ENCODE measurements at regions not wholly inside any gene's neighbourhood (a gene's known extent, or its start where the extent isn't known, plus 50 kb on each side); places are given as distances from the start of the nearest gene placed in this dataset.

DNA sequence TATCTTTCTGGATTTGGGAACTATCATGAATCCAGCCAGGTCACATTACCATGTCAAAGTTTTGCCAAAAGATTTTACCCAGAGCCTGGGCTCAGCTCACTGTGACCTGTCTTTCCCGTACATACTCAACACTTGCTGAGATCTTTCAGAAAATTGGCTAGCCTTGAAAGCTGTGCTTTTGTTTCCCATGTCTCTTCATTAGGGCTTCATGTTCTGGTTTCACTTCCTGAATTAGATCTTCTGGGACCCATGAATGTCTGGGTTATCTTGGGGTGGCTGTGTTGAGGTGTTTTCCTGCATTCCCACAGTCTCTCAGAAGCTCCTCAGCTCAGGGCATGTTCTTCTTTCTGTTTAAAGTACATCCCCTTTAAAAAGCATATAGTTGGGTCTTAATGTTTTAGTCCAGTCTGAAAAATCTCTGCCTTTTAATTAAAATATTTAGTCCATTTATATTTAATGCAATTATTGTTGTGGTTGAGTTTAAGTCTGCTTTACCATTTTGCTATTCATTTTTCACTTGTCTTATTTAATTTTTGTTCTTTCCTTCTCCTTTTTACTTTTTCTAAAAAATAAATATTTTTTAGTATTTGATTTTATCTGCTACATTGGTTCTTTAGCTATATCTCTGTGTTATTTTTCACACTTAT lies 242.7 kb downstream of the VRK1 start:
- no peak overlapping the region for H3K4me3 ChIP-seq (ENCODE audit: low read depth, low read length)

GRCh38 chr14:97046967-97047366 lies 249.8 kb downstream of the VRK1 start:
- H3K4me1 ChIP-seq (ENCODE audit: control insufficient read depth, insufficient read depth, low read length), result no peaks in the 10 kb centered on the region
- DNase-seq (ENCODE audit: low read depth in 4 of 6, low spot score in 6 of 6), result peak in 2 of 6 donors; percentile 26 to 75
- H3K36me3 ChIP-seq (ENCODE audit: control insufficient read depth, insufficient read depth, low read length), result no peaks in the 10 kb centered on the region
- H3K4me3 ChIP-seq (ENCODE audit: low read depth, low read length), result no peak overlapping the region
- H3K27ac ChIP-seq (ENCODE audit: low read depth, low read length), result no peak overlapping the region
- no peaks in the 10 kb centered on the region for H3K9me3 ChIP-seq (ENCODE audit: control insufficient read depth, insufficient read depth, low read length)
- no peaks in the 10 kb centered on the region for H3K27me3 ChIP-seq (ENCODE audit: control insufficient read depth, insufficient read depth, low read length)
- 76% methylated on average over 3 of the region's 7 CpGs for WGBS (ENCODE audit: insufficient coverage)

More for the DNA sequence above, 242.7 kb downstream of the VRK1 start:
- WGBS (ENCODE audit: insufficient coverage), result 91% methylated on average over 1 of the region's 1 CpG
- H3K27ac ChIP-seq (ENCODE audit: low read depth, low read length), result no peak overlapping the region
- peaks cover 3% of the 10 kb centered on the region for H3K9me3 ChIP-seq (ENCODE audit: control insufficient read depth, insufficient read depth, low read length)
- H3K4me1 ChIP-seq (ENCODE audit: control insufficient read depth, insufficient read depth, low read length), result no peaks in the 10 kb centered on the region
- H3K27me3 ChIP-seq (ENCODE audit: control insufficient read depth, insufficient read depth, low read length), result no peaks in the 10 kb centered on the region
- DNase-seq (ENCODE audit: low read depth in 4 of 6, low spot score in 6 of 6), result no peak
- no peaks in the 10 kb centered on the region for H3K36me3 ChIP-seq (ENCODE audit: control insufficient read depth, insufficient read depth, low read length)

- H3K4me3 ChIP-seq (ENCODE audit: low read depth, low read length), result no peak overlapping the region
- no peaks in the 10 kb centered on the region for H3K36me3 ChIP-seq (ENCODE audit: control insufficient read depth, insufficient read depth, low read length)
- DNase-seq (ENCODE audit: low read depth in 4 of 6, low spot score in 6 of 6), result no peak
- H3K27ac ChIP-seq (ENCODE audit: low read depth, low read length), result no peak overlapping the region
- H3K4me1 ChIP-seq (ENCODE audit: control insufficient read depth, insufficient read depth, low read length), result peaks cover 7% of the 10 kb centered on the region
- H3K9me3 ChIP-seq (ENCODE audit: control insufficient read depth, insufficient read depth, low read length), result no peaks in the 10 kb centered on the region
- no peaks in the 10 kb centered on the region for H3K27me3 ChIP-seq (ENCODE audit: control insufficient read depth, insufficient read depth, low read length)
Observed at GRCh38 chr14:97052001-97052400, 254.8 kb downstream of the VRK1 start.

DNA sequence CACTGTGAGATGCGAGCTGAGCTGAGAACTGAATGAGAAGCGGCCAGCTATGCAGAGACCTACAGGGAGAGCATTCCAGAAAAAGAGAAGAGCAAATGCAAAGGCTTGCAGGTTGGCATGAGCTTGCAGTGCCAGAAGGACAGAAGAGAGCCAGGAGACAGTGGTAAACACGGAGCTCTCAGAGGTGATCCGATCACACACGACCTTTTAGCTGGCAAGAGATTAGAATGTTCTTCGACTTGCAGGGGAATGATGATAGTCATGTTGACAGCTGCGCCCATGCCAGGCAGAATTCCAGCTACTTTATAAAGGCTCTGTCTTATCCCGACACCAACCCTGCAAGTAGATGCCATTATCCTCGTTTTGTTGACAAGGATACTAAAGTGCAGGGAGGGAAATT lies 256.8 kb downstream of the VRK1 start:
- 81% methylated on average over 7 of the region's 9 CpGs for WGBS (ENCODE audit: insufficient coverage)
- no peak for DNase-seq (ENCODE audit: low read depth in 4 of 6, low spot score in 6 of 6)
- no peaks in the 10 kb centered on the region for H3K9me3 ChIP-seq (ENCODE audit: control insufficient read depth, insufficient read depth, low read length)

GRCh38 chr14:97055355-97055754 lies 258.2 kb downstream of the VRK1 start:
- peak in 1 of 6 donors; percentile 46 for DNase-seq (ENCODE audit: low read depth in 4 of 6, low spot score in 6 of 6)
- Histone ChIP-seq H3K27me3 (ENCODE audit: control insufficient read depth, insufficient read depth, low read length) (no peaks in the 10 kb centered on the region), H3K4me3 (ENCODE audit: low read depth, low read length) (no peak overlapping the region), H3K27ac (ENCODE audit: low read depth, low read length) (no peak overlapping the region), H3K36me3 (ENCODE audit: control insufficient read depth, insufficient read depth, low read length) (no peaks in the 10 kb centered on the region), H3K9me3 (ENCODE audit: control insufficient read depth, insufficient read depth, low read length) (no peaks in the 10 kb centered on the region), H3K4me1 (ENCODE audit: control insufficient read depth, insufficient read depth, low read length) (peaks cover 7% of the 10 kb centered on the region)
- WGBS (ENCODE audit: insufficient coverage), result 41% methylated on average over 6 of the region's 9 CpGs

More for the DNA sequence above, 256.8 kb downstream of the VRK1 start:
- Histone ChIP-seq H3K27me3 (ENCODE audit: control insufficient read depth, insufficient read depth, low read length) (no peaks in the 10 kb centered on the region), H3K4me1 (ENCODE audit: control insufficient read depth, insufficient read depth, low read length) (peaks cover 7% of the 10 kb centered on the region), H3K36me3 (ENCODE audit: control insufficient read depth, insufficient read depth, low read length) (no peaks in the 10 kb centered on the region), H3K27ac (ENCODE audit: low read depth, low read length) (no peak overlapping the region), H3K4me3 (ENCODE audit: low read depth, low read length) (no peak overlapping the region)

GRCh38 chr14:97056086-97056485 lies 258.9 kb downstream of the VRK1 start:
- 53% methylated on average over 4 of the region's 6 CpGs for WGBS (ENCODE audit: insufficient coverage)
- DNase-seq (ENCODE audit: low read depth in 4 of 6, low spot score in 6 of 6), result peak in 1 of 6 donors; percentile 27
- no peaks in the 10 kb centered on the region for H3K36me3 ChIP-seq (ENCODE audit: control insufficient read depth, insufficient read depth, low read length)
- no peaks in the 10 kb centered on the region for H3K27me3 ChIP-seq (ENCODE audit: control insufficient read depth, insufficient read depth, low read length)
- peaks cover 7% of the 10 kb centered on the region for H3K4me1 ChIP-seq (ENCODE audit: control insufficient read depth, insufficient read depth, low read length)
- H3K9me3 ChIP-seq (ENCODE audit: control insufficient read depth, insufficient read depth, low read length), result no peaks in the 10 kb centered on the region
- no peak overlapping the region for H3K27ac ChIP-seq (ENCODE audit: low read depth, low read length)
- H3K4me3 ChIP-seq (ENCODE audit: low read depth, low read length), result no peak overlapping the region

DNA sequence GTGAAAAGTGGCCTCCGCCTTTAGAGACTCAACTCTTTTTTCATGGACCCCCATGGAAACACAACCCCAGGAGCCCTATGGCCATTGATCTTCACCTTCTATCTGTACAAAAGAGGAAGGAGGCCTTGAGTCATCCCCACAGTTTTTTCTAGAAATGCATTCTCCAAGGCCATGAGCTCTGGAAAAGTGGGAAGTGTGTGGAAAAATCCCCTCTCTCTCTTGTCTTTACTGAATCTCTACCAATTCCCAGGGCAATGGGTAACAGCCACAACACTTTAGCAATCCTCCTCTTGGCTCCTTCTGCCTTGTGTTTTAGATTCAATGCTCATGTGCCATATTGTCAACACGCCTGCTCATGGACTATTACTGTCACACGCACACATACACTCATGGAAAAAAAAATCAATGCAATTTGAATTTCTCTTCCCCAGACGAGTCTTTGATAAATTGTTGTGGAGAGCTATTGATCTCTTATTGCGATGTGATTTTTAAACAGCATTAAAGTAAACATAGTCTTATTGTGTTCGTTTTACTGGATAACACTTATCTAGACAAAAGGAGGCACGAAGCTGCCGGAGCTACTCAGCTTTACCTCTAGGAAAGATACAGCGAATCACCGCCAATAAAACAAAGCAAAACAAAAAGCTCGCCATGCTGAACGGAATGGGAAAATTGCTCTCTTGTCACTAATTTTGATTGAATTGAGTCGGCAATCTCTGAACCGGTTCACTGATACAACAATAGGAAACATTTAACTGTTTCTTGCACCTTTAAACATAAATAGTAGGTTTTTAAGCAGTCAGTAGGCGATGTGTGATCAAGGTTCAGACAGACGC lies 260.3 kb downstream of the VRK1 start:
- DNase-seq (ENCODE audit: low read depth in 4 of 6, low spot score in 6 of 6), result peak in 2 of 6 donors; percentile 66 to 91
- Histone ChIP-seq H3K27ac (ENCODE audit: low read depth, low read length) (no peak overlapping the region), H3K4me3 (ENCODE audit: low read depth, low read length) (no peak overlapping the region), H3K36me3 (ENCODE audit: control insufficient read depth, insufficient read depth, low read length) (no peaks in the 10 kb centered on the region), H3K4me1 (ENCODE audit: control insufficient read depth, insufficient read depth, low read length) (peaks cover 7% of the 10 kb centered on the region), H3K27me3 (ENCODE audit: control insufficient read depth, insufficient read depth, low read length) (no peaks in the 10 kb centered on the region), H3K9me3 (ENCODE audit: control insufficient read depth, insufficient read depth, low read length) (peaks cover 2% of the 10 kb centered on the region)
- no CpG with 5 or more reads among the region's 16 CpGs for WGBS (ENCODE audit: insufficient coverage)

GRCh38 chr14:97058074-97058467 lies 260.9 kb downstream of the VRK1 start:
- WGBS (ENCODE audit: insufficient coverage), result 66% methylated on average over 3 of the region's 3 CpGs
- H3K36me3 ChIP-seq (ENCODE audit: control insufficient read depth, insufficient read depth, low read length), result no peaks in the 10 kb centered on the region
- peaks cover 2% of the 10 kb centered on the region for H3K9me3 ChIP-seq (ENCODE audit: control insufficient read depth, insufficient read depth, low read length)
- H3K27ac ChIP-seq (ENCODE audit: low read depth, low read length), result no peak overlapping the region
- H3K27me3 ChIP-seq (ENCODE audit: control insufficient read depth, insufficient read depth, low read length), result no peaks in the 10 kb centered on the region
- peaks cover 6% of the 10 kb centered on the region for H3K4me1 ChIP-seq (ENCODE audit: control insufficient read depth, insufficient read depth, low read length)
- H3K4me3 ChIP-seq (ENCODE audit: low read depth, low read length), result no peak overlapping the region
- no peak for DNase-seq (ENCODE audit: low read depth in 4 of 6, low spot score in 6 of 6)

DNA sequence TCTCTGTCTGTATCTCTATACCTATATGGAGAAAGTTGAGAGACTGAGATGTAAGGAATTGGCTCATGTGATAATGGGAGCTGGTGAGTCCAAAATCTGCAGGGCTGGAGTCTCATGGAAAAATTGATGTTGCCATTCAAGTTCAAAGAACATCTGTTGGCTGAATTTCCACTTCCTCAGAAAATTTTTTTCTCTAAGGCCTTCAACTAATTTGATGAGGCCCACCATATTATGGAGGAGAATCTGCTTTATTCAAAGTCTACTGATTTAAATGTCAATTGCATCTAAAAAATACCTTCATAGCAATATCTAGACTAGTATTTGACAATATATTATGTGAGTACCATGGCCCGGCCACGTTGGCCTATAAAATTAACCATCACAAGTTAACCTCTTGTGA lies 261.4 kb downstream of the VRK1 start:
- peaks cover 2% of the 10 kb centered on the region for H3K9me3 ChIP-seq (ENCODE audit: control insufficient read depth, insufficient read depth, low read length)
- no peak overlapping the region for H3K27ac ChIP-seq (ENCODE audit: low read depth, low read length)
- no peaks in the 10 kb centered on the region for H3K36me3 ChIP-seq (ENCODE audit: control insufficient read depth, insufficient read depth, low read length)
- DNase-seq (ENCODE audit: low read depth in 4 of 6, low spot score in 6 of 6), result no peak
- H3K4me1 ChIP-seq (ENCODE audit: control insufficient read depth, insufficient read depth, low read length), result peaks cover 3% of the 10 kb centered on the region
- no peaks in the 10 kb centered on the region for H3K27me3 ChIP-seq (ENCODE audit: control insufficient read depth, insufficient read depth, low read length)
- no peak overlapping the region for H3K4me3 ChIP-seq (ENCODE audit: low read depth, low read length)
- no CpG with 5 or more reads among the region's 2 CpGs for WGBS (ENCODE audit: insufficient coverage)

DNA sequence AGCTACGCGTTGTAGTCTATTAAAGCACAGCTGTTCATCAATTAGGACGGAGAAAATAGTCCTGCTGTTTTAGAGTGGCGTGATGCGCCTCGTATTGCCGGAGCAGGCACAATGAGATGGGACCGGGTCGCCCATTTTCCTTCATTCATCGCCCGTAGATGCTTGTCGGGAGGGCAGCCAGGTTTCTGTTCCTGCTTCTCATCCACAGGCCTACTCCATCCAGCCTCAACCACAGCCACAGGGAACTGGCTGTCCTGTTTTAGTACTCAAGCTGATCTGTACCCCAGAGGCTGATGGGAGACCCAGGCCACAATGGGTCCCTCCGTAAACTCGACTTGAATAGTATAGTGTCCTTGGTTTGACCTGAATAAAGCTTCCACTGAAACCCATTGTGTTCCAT lies 264.0 kb downstream of the VRK1 start:
- 49% methylated on average over 12 of the region's 14 CpGs for WGBS (ENCODE audit: insufficient coverage)
- H3K27me3 ChIP-seq (ENCODE audit: control insufficient read depth, insufficient read depth, low read length), result no peaks in the 10 kb centered on the region
- peaks cover 2% of the 10 kb centered on the region for H3K9me3 ChIP-seq (ENCODE audit: control insufficient read depth, insufficient read depth, low read length)
- DNase-seq (ENCODE audit: low read depth in 4 of 6, low spot score in 6 of 6), result peak in 1 of 6 donors; percentile 82
- H3K4me1 ChIP-seq (ENCODE audit: control insufficient read depth, insufficient read depth, low read length), result peaks cover under 1% of the 10 kb centered on the region
- H3K4me3 ChIP-seq (ENCODE audit: low read depth, low read length), result no peak overlapping the region
- H3K27ac ChIP-seq (ENCODE audit: low read depth, low read length), result no peak overlapping the region
- H3K36me3 ChIP-seq (ENCODE audit: control insufficient read depth, insufficient read depth, low read length), result no peaks in the 10 kb centered on the region

Data from spinal cord (tissue), 9 donors.